Ovary (tissue), 3 donors: ENCODE measurements at regions not wholly inside any gene's neighbourhood (a gene's known extent, or its start where the extent isn't known, plus 50 kb on each side); places are given as distances from the start of the nearest gene placed in this dataset.

Experiments
- EP300 ChIP-seq: sonication (generic); formaldehyde crosslinking; IDR thresholded peaks from one replicate; pipeline ENCODE4 v1.6.1; 2017; ENCODE audit warnings: antibody characterized with exemption
- POLR2A ChIP-seq: fragments of 450-650 bp; IDR thresholded peaks from one replicate; pipeline ENCODE4 v1.6.1; 2017; ENCODE audit warnings: antibody characterized with exemption, mild to moderate bottlenecking, moderate library complexity
- TF ChIP-seq, protein P1 (sequence below), 3 donors: fragments of 450-650 bp in 2 of 3; fragments of 200-600 bp in 1 of 3; IDR thresholded peaks; one replicate each; pipeline versions ENCODE4 v1.5.1 to v1.8.0; 2016 to 2022; ENCODE audit warnings: antibody characterized with exemption in 3 of 3, mild to moderate bottlenecking in 1 of 3
- donor health status: DM: no; HTN: no; CAD: no.

DNA sequence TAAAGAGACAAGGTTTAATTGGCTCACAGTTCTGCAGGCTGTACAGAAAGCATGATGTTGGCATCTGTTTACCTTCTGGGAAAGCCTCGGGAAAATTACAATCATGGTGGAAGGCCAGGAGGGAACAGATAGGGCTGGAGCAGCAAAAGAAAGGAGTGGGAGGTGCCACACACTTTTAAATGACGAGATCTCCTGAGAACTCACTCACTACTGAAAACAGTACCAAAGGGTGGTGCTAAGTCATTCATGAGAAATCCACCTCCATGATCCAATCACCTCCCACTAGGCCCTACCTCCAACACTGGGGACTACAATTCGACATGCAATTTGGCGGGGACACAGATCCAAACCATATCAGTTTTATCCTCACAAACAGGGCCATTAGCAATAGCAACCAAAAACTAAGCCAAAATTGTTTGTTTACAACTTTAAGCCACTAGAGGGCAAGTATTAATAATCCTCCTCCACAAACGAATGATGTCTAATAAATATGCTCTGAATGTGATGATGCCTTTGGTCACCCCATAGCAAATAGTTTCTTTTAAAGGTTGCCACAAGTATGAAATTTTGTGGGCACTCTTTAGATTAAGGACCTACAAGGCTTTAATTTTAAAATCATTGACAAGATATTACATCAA lies 129.2 kb upstream of the NRBF2 start:
- TF ChIP-seq, protein P1, sequence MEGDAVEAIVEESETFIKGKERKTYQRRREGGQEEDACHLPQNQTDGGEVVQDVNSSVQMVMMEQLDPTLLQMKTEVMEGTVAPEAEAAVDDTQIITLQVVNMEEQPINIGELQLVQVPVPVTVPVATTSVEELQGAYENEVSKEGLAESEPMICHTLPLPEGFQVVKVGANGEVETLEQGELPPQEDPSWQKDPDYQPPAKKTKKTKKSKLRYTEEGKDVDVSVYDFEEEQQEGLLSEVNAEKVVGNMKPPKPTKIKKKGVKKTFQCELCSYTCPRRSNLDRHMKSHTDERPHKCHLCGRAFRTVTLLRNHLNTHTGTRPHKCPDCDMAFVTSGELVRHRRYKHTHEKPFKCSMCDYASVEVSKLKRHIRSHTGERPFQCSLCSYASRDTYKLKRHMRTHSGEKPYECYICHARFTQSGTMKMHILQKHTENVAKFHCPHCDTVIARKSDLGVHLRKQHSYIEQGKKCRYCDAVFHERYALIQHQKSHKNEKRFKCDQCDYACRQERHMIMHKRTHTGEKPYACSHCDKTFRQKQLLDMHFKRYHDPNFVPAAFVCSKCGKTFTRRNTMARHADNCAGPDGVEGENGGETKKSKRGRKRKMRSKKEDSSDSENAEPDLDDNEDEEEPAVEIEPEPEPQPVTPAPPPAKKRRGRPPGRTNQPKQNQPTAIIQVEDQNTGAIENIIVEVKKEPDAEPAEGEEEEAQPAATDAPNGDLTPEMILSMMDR (IDR thresholded peaks at IDR 0.05): no peak
- TF ChIP-seq POLR2A (no peak), EP300 (no peak)
